ENCODE measurements at regions not wholly inside any gene's neighbourhood (a gene's known extent, or its start where the extent isn't known, plus 50 kb on each side); places are given as distances from the start of the nearest gene placed in this dataset.

DNA sequence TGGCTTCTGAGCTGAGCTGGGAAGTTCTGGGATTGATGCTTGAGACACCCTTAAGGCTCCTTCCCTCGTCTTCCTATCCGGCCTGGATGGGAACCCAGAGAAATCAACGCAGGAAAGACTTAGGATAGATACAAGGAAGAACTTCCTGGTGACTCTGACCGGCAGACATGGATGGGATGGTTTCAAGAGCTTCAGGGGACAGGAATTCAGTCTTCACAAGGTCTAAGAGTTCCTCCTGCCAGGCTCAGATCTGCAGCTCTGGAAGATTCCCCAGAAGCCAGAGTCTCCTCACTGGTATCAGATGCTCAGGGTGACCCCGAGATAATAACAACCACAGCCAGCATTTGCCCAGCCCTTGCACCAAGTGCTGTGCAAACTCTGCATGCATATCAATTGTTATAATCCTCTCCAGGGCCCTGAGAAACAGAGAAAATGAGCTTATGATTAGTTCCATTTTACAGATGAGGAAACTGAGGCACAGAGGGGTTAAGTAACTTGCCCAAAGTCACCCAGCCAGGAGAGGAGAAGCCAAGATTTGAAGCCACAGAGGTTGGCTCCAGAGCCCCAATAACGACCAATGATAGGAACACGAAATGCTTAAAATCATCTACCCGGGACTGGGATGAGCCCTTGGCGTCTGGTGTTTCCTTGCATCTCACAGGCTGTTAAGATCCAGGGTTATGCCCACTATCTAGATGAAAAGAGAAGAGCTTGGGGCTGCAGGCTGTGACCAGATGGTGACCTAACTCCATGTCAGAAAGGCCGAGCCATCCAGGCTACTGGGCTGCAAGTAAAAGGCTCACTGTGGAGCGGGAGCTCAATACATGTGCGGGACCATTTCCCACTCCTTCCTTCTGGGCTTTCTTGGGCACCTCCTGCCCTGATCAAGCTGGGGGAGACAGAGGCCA is 119.8 kb downstream of the C9orf50 start:
- TF ChIP-seq, protein P1, sequence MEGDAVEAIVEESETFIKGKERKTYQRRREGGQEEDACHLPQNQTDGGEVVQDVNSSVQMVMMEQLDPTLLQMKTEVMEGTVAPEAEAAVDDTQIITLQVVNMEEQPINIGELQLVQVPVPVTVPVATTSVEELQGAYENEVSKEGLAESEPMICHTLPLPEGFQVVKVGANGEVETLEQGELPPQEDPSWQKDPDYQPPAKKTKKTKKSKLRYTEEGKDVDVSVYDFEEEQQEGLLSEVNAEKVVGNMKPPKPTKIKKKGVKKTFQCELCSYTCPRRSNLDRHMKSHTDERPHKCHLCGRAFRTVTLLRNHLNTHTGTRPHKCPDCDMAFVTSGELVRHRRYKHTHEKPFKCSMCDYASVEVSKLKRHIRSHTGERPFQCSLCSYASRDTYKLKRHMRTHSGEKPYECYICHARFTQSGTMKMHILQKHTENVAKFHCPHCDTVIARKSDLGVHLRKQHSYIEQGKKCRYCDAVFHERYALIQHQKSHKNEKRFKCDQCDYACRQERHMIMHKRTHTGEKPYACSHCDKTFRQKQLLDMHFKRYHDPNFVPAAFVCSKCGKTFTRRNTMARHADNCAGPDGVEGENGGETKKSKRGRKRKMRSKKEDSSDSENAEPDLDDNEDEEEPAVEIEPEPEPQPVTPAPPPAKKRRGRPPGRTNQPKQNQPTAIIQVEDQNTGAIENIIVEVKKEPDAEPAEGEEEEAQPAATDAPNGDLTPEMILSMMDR (conservative IDR thresholded peaks at IDR 0.05), result no peak
- no peak for TF ChIP-seq EZH2 (IDR thresholded peaks at IDR 0.05; ENCODE audit: low read depth)
